Anterior cingulate cortex (tissue), 58 donors: ENCODE measurements at regions not wholly inside any gene's neighbourhood (a gene's known extent, or its start where the extent isn't known, plus 50 kb on each side); places are given as distances from the start of the nearest gene placed in this dataset.

Source experiments
- DNase-seq, 58 donors: peaks; one replicate each; lab custom pipeline; 2025; lab: John Stamatoyannopoulos, UW

DNA sequence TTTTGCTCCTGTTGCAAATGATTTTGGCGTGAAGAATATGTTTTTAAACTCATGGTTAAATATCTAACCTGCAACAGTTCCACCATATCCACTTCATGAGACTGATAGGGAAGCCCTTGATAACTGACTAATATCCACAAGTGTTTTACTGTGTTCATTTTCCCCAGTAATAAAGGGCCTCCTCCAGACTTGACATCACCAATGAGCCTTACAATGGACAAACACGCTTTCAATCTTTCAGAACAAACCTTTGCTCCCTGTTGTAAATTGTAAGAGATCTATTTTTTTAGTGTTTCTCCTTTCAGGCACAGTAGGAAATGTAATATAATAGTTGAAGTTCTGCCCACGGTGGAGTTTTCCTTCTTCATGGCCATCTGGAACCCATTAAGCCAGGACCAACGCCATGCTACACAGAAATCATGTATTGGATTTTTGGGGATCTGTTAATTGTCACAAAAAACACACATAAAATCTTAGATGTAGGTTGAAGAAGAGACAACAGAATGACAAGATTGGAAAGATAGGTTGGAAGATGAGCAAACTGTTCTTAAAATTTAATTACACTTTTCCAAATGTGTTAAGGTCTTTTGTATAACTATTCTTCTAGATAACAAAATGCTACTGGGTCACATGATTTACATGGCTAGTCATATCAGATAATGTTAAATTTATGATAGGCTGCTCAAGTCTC, 1030.1 kb downstream of the FSTL5 start:
- DNase-seq: no peak

DNA sequence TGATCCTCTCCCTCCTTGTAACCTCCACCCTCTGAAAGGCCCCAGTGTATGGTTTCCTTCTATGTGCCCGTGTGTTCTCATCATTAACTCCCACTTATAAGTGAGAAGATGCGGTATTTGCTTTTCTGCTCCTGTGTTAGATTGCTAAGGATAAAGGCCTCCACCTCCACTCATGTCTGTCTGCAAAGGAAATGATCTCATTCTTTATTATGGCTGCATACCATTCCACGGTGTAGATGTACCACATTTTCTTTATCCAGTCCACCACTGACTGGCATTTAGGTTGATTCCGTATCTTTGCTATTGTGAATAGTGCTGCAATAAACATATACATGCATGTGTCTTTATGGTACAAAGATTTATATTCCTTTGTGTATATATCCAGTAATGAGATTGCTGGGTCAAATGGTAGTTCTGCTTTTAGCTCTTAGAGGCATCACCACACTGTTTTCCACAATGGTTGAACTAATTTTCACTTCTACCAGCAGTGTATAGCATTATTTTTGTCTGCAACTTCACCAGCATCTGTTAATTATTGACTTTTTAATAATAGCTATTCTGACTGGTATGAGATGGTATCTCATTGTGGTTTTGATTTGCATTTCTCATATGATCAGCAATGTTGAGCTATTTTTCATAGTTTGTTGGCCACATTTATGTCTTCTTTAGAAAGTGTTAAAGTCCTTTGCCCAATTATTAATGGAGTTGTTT, 1030.9 kb downstream of the FSTL5 start:
- DNase-seq: no peak

GRCh38 chr4:161121451-161121850, 1042.3 kb downstream of the FSTL5 start:
- DNase-seq: no peak

DNA sequence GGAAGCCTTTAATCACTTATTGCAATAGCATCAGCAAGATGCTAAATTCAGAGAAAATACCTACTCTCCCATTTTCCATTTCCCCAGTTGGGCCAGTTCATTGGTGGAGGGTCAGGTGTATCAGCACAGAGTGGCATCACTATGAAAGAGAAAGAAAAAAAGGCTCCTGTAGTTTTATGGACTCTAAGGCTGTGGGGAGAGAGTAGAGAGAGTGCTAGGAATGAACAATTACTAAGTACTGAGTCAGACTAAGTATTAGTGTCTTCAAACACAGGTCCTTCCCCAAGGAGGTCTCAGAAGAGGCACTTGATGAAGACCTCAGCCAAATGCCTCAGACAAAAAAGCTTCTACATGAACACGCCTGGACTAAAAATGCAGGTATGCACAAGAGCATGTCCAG, 1061.9 kb downstream of the FSTL5 start:
- no peak for DNase-seq

- no peak for DNase-seq
These were observed 1066.0 kb downstream of the FSTL5 start for GRCh38 chr4:161097821-161098220.

DNA sequence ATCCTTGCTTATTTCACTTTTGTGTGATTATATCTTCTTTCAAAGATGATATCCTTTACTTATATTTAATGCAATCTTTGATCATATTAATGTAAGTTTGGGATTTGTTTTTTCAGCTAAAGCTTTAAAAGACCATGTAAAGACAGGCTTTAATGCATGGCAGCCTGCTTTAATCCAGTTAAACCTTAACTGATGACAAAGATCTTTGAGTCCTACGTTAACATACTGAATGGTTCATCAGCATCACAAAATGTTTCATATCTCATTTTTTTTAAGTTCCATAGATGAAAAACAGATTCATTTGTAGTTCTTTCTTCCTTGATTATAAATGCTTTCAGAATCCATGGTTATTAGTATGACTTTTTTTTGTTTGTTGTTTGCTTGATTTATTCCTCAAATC, 1102.8 kb downstream of the FSTL5 start:
- DNase-seq: no peak
